ENCODE measurements at regions not wholly inside any gene's neighbourhood (a gene's known extent, or its start where the extent isn't known, plus 50 kb on each side); places are given as distances from the start of the nearest gene placed in this dataset.

- TF ChIP-seq POLR2A (IDR thresholded peaks at IDR 0.05) (peak in 1 of 2 donors; percentile 15), CTCF (IDR thresholded peaks at IDR 0.05) (no peak)
Measured at GRCh38 chr10:3472287-3473051, 299.9 kb upstream of the PITRM1 start.
